Heart right ventricle (tissue), 16 donors: ENCODE measurements at regions not wholly inside any gene's neighbourhood (a gene's known extent, or its start where the extent isn't known, plus 50 kb on each side); places are given as distances from the start of the nearest gene placed in this dataset.

ENCODE experiments used
- ATAC-seq, 8 donors: fragments of 200-7000 bp; cut with Tn5 transposase; one replicate each; pipeline ENCODE4 v1.9.1; 2020; ENCODE audit warnings: mild to moderate bottlenecking in 8 of 8, moderate library complexity in 8 of 8, moderate number of reproducible peaks in 1 of 8
- DNase-seq, 2 donors: peaks; one replicate each; pipeline ENCODE4 v3.0.0-alpha.2; 2020
- H3K27ac ChIP-seq, 10 donors: fragments of 200-600 bp; sonication (generic) in 2 of 10; one replicate each; pipeline versions ENCODE4 v1.5.0 to v1.8.0; 2020 to 2022; ENCODE audit warnings: mild to moderate bottlenecking in 3 of 10
- H3K27me3 ChIP-seq, 7 donors: fragments of 200-600 bp; one replicate each; pipeline ENCODE4 v1.8.0; 2021 to 2022; ENCODE audit warnings: mild to moderate bottlenecking in 2 of 7
- H3K36me3 ChIP-seq, 9 donors: fragments of 200-600 bp; sonication (generic) in 1 of 9; one replicate each; pipeline versions ENCODE4 v1.5.0 to v1.8.0; 2020 to 2022; ENCODE audit warnings: mild to moderate bottlenecking in 2 of 9
- H3K4me1 ChIP-seq, 9 donors: fragments of 200-600 bp; sonication (generic) in 1 of 9; one replicate each; pipeline versions ENCODE4 v1.5.0 to v1.8.0; 2020 to 2022; ENCODE audit warnings: mild to moderate bottlenecking in 4 of 9
- H3K4me3 ChIP-seq, 10 donors: fragments of 200-600 bp; sonication (generic) in 2 of 10; one replicate each; pipeline versions ENCODE4 v1.5.0 to v1.8.0; 2020 to 2022; ENCODE audit warnings: mild to moderate bottlenecking in 7 of 10, moderate library complexity in 2 of 10
- H3K9me3 ChIP-seq, 11 donors: fragments of 200-600 bp in 10 of 11; sonication (generic) in 2 of 11; one replicate each; pipeline versions ENCODE4 v1.5.0 to v1.8.0; 2013 to 2022; ENCODE audit warnings: mild to moderate bottlenecking in 2 of 11, control low read depth in 1 of 11, moderate library complexity in 1 of 11
- WGBS, 2 donors: extraction: QIAGEN DNeasy Blood & Tissue Kit; methylation state at CpG; one replicate each; pipeline ENCODE4 v1.1.7; 2013; ENCODE audit warnings: inconsistent platforms in 1 of 2; 5-methylcytosine and 5-hydroxymethylcytosine counted together
- intact Hi-C, 10 donors: fragments of 100-400 bp; cut with DNase I; formaldehyde crosslinking; loops; one replicate each; pipeline versions ENCODE4 v1.11.1 to v1.14.2; 2022
- TF ChIP-seq, protein P1 (sequence below), 9 donors: fragments of 200-600 bp; sonication (generic) in 2 of 9; IDR thresholded peaks; one replicate each; pipeline versions ENCODE4 v1.5.0 to v1.8.0; 2021 to 2022; ENCODE audit warnings: antibody characterized with exemption in 9 of 9, mild to moderate bottlenecking in 5 of 9, moderate library complexity in 1 of 9
- donor health status: Arrhythmogenic right ventricular cardiomyopathy.
- donor health status: ischemic (EF 13 %, LVEDD 7.1; RV severe dilation, severe dysfunction).
- donor health status: healthy with polysubstance abuse.
- donor health status: DM: no; HTN: yes; CAD: no.
- donor health status: DM: no; HTN: no; CAD: no.
- donor health status: ischemic (EF 25% LVEDD 6.9; RV normal size, moderate dysfunction).
- donor health status: ischemic (EF 25% LVEDD 5.7; RV mildly dilated, moderate dysfunction).
- donor health status: healthy.
- donor health status: DM: yes; HTN: yes; CAD: no.
- donor health status: Ischemic cardiomyopathy.
- donor health status: ischemic (EF 35%, LVEDD 5.7; RV mildly dilated, moderate dysfunction).
- donor health status: nonischemic (EF 11% LVEDD 7.7; RV severe dilation, severe dysfunction).
- donor health status: DM: yes; HTN: yes; CAD: no.
- donor health status: PGD.
- donor health status: ischemic (EF 29% LVEDD 5.4; RV normal size, mild dysfunction).
- donor health status: nonischemic (EF 23%, LVEDD 6.1; RV moderate dilation, normal function).

DNA sequence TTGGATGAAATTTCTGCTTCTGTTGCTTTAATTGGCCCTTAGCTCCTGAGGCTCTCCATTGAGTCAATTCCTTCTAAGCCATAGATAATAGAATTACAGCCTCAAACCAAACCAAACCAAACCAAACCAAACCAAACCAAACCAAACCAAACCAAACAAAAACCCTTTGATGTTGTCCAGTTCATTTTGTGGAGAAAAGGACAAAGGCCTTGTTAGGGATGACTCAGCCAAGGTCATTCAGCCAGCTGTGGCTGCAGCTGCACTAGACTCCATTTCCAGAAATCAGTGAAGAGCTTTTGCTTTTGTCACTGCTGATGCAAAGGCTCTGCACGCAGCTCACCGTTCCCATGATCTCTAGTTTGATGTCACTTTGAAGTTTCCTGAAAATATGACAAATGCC is 82.2 kb upstream of the RMST start:
- TF ChIP-seq, protein P1, sequence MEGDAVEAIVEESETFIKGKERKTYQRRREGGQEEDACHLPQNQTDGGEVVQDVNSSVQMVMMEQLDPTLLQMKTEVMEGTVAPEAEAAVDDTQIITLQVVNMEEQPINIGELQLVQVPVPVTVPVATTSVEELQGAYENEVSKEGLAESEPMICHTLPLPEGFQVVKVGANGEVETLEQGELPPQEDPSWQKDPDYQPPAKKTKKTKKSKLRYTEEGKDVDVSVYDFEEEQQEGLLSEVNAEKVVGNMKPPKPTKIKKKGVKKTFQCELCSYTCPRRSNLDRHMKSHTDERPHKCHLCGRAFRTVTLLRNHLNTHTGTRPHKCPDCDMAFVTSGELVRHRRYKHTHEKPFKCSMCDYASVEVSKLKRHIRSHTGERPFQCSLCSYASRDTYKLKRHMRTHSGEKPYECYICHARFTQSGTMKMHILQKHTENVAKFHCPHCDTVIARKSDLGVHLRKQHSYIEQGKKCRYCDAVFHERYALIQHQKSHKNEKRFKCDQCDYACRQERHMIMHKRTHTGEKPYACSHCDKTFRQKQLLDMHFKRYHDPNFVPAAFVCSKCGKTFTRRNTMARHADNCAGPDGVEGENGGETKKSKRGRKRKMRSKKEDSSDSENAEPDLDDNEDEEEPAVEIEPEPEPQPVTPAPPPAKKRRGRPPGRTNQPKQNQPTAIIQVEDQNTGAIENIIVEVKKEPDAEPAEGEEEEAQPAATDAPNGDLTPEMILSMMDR (IDR thresholded peaks at IDR 0.05): no peak
- peaks cover 0 to 8% (median 0%) of the 10 kb centered on the region in 11 donors for H3K9me3 ChIP-seq
- no peaks in the 10 kb centered on the region for H3K27me3 ChIP-seq
- H3K27ac ChIP-seq: no peak overlapping the region
- intact Hi-C loops: no loop called here
- ATAC-seq: peak in 1 of 8 donors; percentile 55
- no peak for DNase-seq
- no peaks in the 10 kb centered on the region for H3K36me3 ChIP-seq
- no peak overlapping the region for H3K4me3 ChIP-seq
- H3K4me1 ChIP-seq: no peaks in the 10 kb centered on the region
- WGBS, 2 donors: 83 to 87% methylated on average over 2 of the region's 2 CpGs

DNA sequence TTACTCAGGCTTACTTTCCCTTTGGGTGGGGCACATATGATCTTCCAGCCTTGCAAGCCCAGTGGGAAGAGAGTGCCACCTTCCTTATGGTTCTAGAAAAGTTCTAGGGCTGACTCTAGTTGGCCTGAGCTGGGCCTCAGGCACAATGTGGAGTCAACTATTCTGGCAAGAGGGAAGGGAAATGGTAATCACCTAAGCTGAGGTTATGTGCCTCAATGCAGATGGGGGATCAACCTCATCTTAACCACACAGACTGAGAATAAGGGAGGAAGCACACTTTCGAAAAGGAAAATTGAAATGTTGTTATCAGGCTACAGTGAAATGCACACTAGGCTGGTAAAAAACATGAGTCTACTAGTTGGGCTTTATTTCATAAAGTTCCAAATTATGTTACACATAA is 77.5 kb upstream of the RMST start:
- TF ChIP-seq, protein P1 (IDR thresholded peaks at IDR 0.05): no peak
- no peak for ATAC-seq
- 82 to 92% methylated on average over 1 of the region's 1 CpG for WGBS, 2 donors

GRCh38 chr12:97386133-97386581 is 76.4 kb upstream of the RMST start:
- WGBS, 2 donors: 84 to 89% methylated on average over 5 of the region's 5 CpGs
- H3K9me3 ChIP-seq: peaks cover 0 to 8% (median 0%) of the 10 kb centered on the region in 11 donors
- no peaks in the 10 kb centered on the region for H3K27me3 ChIP-seq
- TF ChIP-seq, protein P1 (IDR thresholded peaks at IDR 0.05): no peak
- ATAC-seq (no peak), DNase-seq (no peak)
- H3K36me3 ChIP-seq: no peaks in the 10 kb centered on the region
- H3K4me3 ChIP-seq: no peak overlapping the region
- H3K27ac ChIP-seq: no peak overlapping the region
- intact Hi-C loops: no loop called here
- no peaks in the 10 kb centered on the region for H3K4me1 ChIP-seq

More for the DNA sequence above, 77.5 kb upstream of the RMST start:
- Histone ChIP-seq H3K27ac (no peak overlapping the region), H3K9me3 (peaks cover 0 to 8% (median 0%) of the 10 kb centered on the region in 11 donors), H3K4me3 (no peak overlapping the region), H3K4me1 (no peaks in the 10 kb centered on the region), H3K36me3 (no peaks in the 10 kb centered on the region), H3K27me3 (no peaks in the 10 kb centered on the region)
- intact Hi-C loops: no loop called here
- no peak for DNase-seq

DNA sequence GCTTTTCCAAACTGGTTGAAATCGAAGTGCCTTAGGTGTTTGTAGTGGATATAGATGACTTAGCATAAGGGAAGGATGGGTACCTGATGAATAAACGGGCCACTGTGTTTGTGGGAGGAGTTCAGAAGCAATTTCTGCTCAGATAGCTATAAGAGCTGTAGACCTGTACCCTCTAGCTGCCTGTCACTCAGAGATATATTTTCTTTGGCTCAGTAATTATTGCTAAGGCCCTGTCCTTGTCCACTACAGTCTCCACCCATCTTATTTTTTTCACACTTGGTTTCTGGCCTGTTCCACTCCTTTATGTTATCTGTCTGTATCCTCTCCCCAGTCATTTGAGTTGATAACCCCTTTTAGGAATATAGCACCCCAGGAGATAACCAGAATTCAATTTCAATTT is 74.8 kb upstream of the RMST start:
- Histone ChIP-seq H3K9me3 (peaks cover 0 to 8% (median 0%) of the 10 kb centered on the region in 11 donors), H3K36me3 (no peaks in the 10 kb centered on the region), H3K27me3 (no peaks in the 10 kb centered on the region), H3K27ac (no peak overlapping the region), H3K4me1 (no peaks in the 10 kb centered on the region), H3K4me3 (no peak overlapping the region)
- WGBS, 2 donors: 62 to 67% methylated on average over 2 of the region's 2 CpGs
- TF ChIP-seq, protein P1 (IDR thresholded peaks at IDR 0.05): no peak
- intact Hi-C loops: no loop called here
- ATAC-seq (no peak), DNase-seq (no peak)
